ENCODE measurements at regions not wholly inside any gene's neighbourhood (a gene's known extent, or its start where the extent isn't known, plus 50 kb on each side); places are given as distances from the start of the nearest gene placed in this dataset.

- WGBS (ENCODE audit: insufficient coverage), result 90% methylated on average over 4 of the region's 6 CpGs
- Histone ChIP-seq H4K20me1 (ENCODE audit: insufficient read depth, low read length) (no peaks in the 10 kb centered on the region), H3K9me3 (replicated peaks in 1 of 2; ENCODE audit: control insufficient read depth in 1 of 2, insufficient read depth in 1 of 2, low read length in 2 of 2) (no peaks in the 10 kb centered on the region), H3K27ac (ENCODE audit: low read depth in 1 of 2, low read length in 2 of 2) (peak overlapping the region; percentile 8 to 56), H3K4me2 (replicated peaks; ENCODE audit: extremely low read depth, low read length, poor library complexity, severe bottlenecking) (no peak overlapping the region), H3K4me3 (replicated peaks in 1 of 3; ENCODE audit: low read depth in 2 of 3, low read length in 3 of 3) (peak overlapping the region in 1 of 3 experiments; percentile 14), H3K79me2 (ENCODE audit: insufficient read depth, low read length) (no peaks in the 10 kb centered on the region), H2AFZ (ENCODE audit: insufficient read depth, low read depth, low read length, poor library complexity, severe bottlenecking) (no peak overlapping the region), H3K27me3 (ENCODE audit: control insufficient read depth in 2 of 2, insufficient read depth in 2 of 2, low read length in 2 of 2) (no peaks in the 10 kb centered on the region), H3K36me3 (replicated peaks in 1 of 2; ENCODE audit: control insufficient read depth in 1 of 2, insufficient read depth in 2 of 2, low read length in 2 of 2) (no peaks in the 10 kb centered on the region), H3K9ac (ENCODE audit: insufficient read depth, low read length, poor library complexity, severe bottlenecking) (no peak overlapping the region), H3K4me1 (ENCODE audit: control insufficient read depth in 1 of 2, insufficient read depth in 2 of 2, low read length in 2 of 2) (peaks cover 0 to 8% of the 10 kb centered on the region in 2 donors)
- peak; percentile 4 to 77 (median 25) for DNase-seq
- Mint-ChIP-seq H3K27me3 (ENCODE audit: low read depth in 3 of 3) (peaks cover under 1 to 2% (median 1%) of the 10 kb centered on the region in 3 donors), H3K27ac (peak overlapping the region; percentile 24 to 89 (median 70)), H3K4me1 (peaks cover 4% of the 10 kb centered on the region), H3K4me3 (peak overlapping the region in 1 of 2 donors; percentile 66), H3K36me3 (no peaks in the 10 kb centered on the region), H3K9me3 (peaks cover 0 to 6% (median 1%) of the 10 kb centered on the region in 7 donors)
- no peak for TF ChIP-seq CTCF (IDR thresholded peaks at IDR 0.05)
- intact Hi-C loops (cut with micrococcal nuclease), result no loop called here
These were observed 670.3 kb upstream of the TBX3 start for GRCh38 chr12:115354007-115354890.

DNA sequence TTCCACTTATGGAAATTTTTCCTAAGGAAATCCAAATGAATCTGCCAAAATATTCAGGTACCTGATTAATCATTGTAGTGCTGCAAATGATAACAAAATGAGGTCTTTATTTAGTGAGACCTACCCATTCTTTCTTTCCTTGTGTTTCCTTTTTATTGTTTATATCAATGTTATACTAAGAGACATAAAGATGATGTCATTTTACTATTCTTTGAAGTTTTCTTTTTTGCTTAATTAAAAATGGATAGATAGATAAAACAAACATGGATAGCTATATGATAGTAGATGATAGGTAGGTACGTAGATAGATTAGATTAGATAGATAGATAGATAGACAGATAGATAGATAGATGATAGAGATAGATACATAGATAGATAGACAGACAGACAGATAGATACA is 669.5 kb upstream of the TBX3 start:
- Mint-ChIP-seq H3K9me3 (peaks cover 0 to 6% (median 1%) of the 10 kb centered on the region in 7 donors), H3K4me1 (peaks cover 4% of the 10 kb centered on the region), H3K4me3 (no peak overlapping the region), H3K27ac (no peak overlapping the region), H3K27me3 (ENCODE audit: low read depth in 3 of 3) (peaks cover 1 to 3% (median 3%) of the 10 kb centered on the region in 3 donors), H3K36me3 (no peaks in the 10 kb centered on the region)
- no peak overlapping the region for H2AFZ ChIP-seq (ENCODE audit: insufficient read depth, low read depth, low read length, poor library complexity, severe bottlenecking)
- H3K9ac ChIP-seq (ENCODE audit: insufficient read depth, low read length, poor library complexity, severe bottlenecking), result no peak overlapping the region
- no peaks in the 10 kb centered on the region for H4K20me1 ChIP-seq (ENCODE audit: insufficient read depth, low read length)
- H3K27ac ChIP-seq (ENCODE audit: low read depth in 1 of 2, low read length in 2 of 2), result no peak overlapping the region
- H3K4me2 ChIP-seq (replicated peaks; ENCODE audit: extremely low read depth, low read length, poor library complexity, severe bottlenecking), result no peak overlapping the region
- no peak for DNase-seq
- no peaks in the 10 kb centered on the region for H3K9me3 ChIP-seq (replicated peaks in 1 of 2; ENCODE audit: control insufficient read depth in 1 of 2, insufficient read depth in 1 of 2, low read length in 2 of 2)
- no peaks in the 10 kb centered on the region for H3K27me3 ChIP-seq (ENCODE audit: control insufficient read depth in 2 of 2, insufficient read depth in 2 of 2, low read length in 2 of 2)
- no peaks in the 10 kb centered on the region for H3K79me2 ChIP-seq (ENCODE audit: insufficient read depth, low read length)
- TF ChIP-seq CTCF (IDR thresholded peaks at IDR 0.05), result no peak
- peaks cover 0 to 8% of the 10 kb centered on the region in 2 donors for H3K4me1 ChIP-seq (ENCODE audit: control insufficient read depth in 1 of 2, insufficient read depth in 2 of 2, low read length in 2 of 2)
- no peak overlapping the region for H3K4me3 ChIP-seq (replicated peaks in 1 of 3; ENCODE audit: low read depth in 2 of 3, low read length in 3 of 3)
- intact Hi-C loops (cut with micrococcal nuclease), result no loop called here
- WGBS (ENCODE audit: insufficient coverage), result no CpG with 5 or more reads among the region's 1 CpG
- no peaks in the 10 kb centered on the region for H3K36me3 ChIP-seq (replicated peaks in 1 of 2; ENCODE audit: control insufficient read depth in 1 of 2, insufficient read depth in 2 of 2, low read length in 2 of 2)
